Osteoblast (primary cell): ENCODE measurements at regions not wholly inside any gene's neighbourhood (a gene's known extent, or its start where the extent isn't known, plus 50 kb on each side); places are given as distances from the start of the nearest gene placed in this dataset.

Experiments used
- DNase-seq: peaks from one replicate; pipeline ENCODE4 v3.0.0; 2011; ENCODE audit warnings: low spot score, mixed read lengths; ENCODE audit not compliant: insufficient read length; ENCODE audit errors: missing footprints
- H2AFZ ChIP-seq: 2 replicates; pipeline ENCODE4 v1.6.0; 2011; ENCODE audit warnings: mild to moderate bottlenecking, low read length
- H3K27ac ChIP-seq: 2 replicates; pipeline ENCODE4 v1.5.1; 2011; ENCODE audit warnings: mild to moderate bottlenecking, low read depth, low read length, moderate library complexity
- H3K27me3 ChIP-seq: 2 replicates; pipeline ENCODE4 v1.6.0; 2012; ENCODE audit warnings: mild to moderate bottlenecking, control low read depth, inconsistent platforms, low read length, moderate library complexity; ENCODE audit not compliant: insufficient read depth
- H3K36me3 ChIP-seq: 2 replicates; pipeline ENCODE4 v1.5.1; 2011; ENCODE audit warnings: mild to moderate bottlenecking, low read length, control low read depth, moderate library complexity; ENCODE audit not compliant: insufficient read depth
- H3K4me1 ChIP-seq: 2 replicates; pipeline ENCODE4 v1.5.1; 2011; ENCODE audit warnings: mild to moderate bottlenecking, low read length, control low read depth, moderate library complexity; ENCODE audit not compliant: insufficient read depth
- H3K4me2 ChIP-seq: 2 replicates; pipeline ENCODE4 v1.6.0; 2011; ENCODE audit warnings: mild to moderate bottlenecking, low read length; ENCODE audit not compliant: insufficient read depth
- H3K4me3 ChIP-seq: fragments of 200-600 bp; sonication (generic); 3 replicates; pipeline ENCODE4 v1.5.1; 2012; ENCODE audit warnings: mild to moderate bottlenecking, low read length, inconsistent platforms; ENCODE audit not compliant: insufficient read depth
- H3K79me2 ChIP-seq: 2 replicates; pipeline ENCODE4 v1.6.0; 2012; ENCODE audit warnings: mild to moderate bottlenecking, low read length, control low read depth, inconsistent platforms; ENCODE audit not compliant: insufficient read depth
- H3K9me3 ChIP-seq: 2 replicates; pipeline ENCODE4 v1.5.1; 2011; ENCODE audit warnings: low read depth, low read length, control low read depth
- H4K20me1 ChIP-seq: 2 replicates; pipeline ENCODE4 v1.6.0; 2012; ENCODE audit warnings: mild to moderate bottlenecking, low read length, control low read depth; ENCODE audit not compliant: insufficient read depth
- CTCF ChIP-seq: IDR thresholded peaks from 2 replicates; pipeline ENCODE4 v1.5.1; 2011; ENCODE audit warnings: mild to moderate bottlenecking, low read depth, low read length, moderate library complexity; ENCODE audit errors: extremely low read depth

GRCh38 chr11:109120341-109120740 lies 301.6 kb upstream of the C11orf87 start:
- Histone ChIP-seq H3K27ac (no peak overlapping the region), H3K4me3 (no peak overlapping the region), H3K9me3 (no peaks in the 10 kb centered on the region), H3K36me3 (no peaks in the 10 kb centered on the region), H3K79me2 (no peaks in the 10 kb centered on the region), H3K4me2 (no peak overlapping the region), H4K20me1 (no peaks in the 10 kb centered on the region), H3K4me1 (peaks cover 10% of the 10 kb centered on the region), H3K27me3 (no peaks in the 10 kb centered on the region), H2AFZ (no peak overlapping the region)
- no peak for DNase-seq
- TF ChIP-seq CTCF, result no peak

- Histone ChIP-seq H4K20me1 (no peaks in the 10 kb centered on the region), H3K79me2 (no peaks in the 10 kb centered on the region), H3K27me3 (no peaks in the 10 kb centered on the region), H3K4me1 (peaks cover 10% of the 10 kb centered on the region), H3K4me2 (no peak overlapping the region), H3K36me3 (no peaks in the 10 kb centered on the region), H3K27ac (no peak overlapping the region), H3K4me3 (no peak overlapping the region), H3K9me3 (no peaks in the 10 kb centered on the region), H2AFZ (no peak overlapping the region)
- DNase-seq, result no peak
- no peak for TF ChIP-seq CTCF
These were observed 300.6 kb upstream of the C11orf87 start for GRCh38 chr11:109121173-109121932.

DNA sequence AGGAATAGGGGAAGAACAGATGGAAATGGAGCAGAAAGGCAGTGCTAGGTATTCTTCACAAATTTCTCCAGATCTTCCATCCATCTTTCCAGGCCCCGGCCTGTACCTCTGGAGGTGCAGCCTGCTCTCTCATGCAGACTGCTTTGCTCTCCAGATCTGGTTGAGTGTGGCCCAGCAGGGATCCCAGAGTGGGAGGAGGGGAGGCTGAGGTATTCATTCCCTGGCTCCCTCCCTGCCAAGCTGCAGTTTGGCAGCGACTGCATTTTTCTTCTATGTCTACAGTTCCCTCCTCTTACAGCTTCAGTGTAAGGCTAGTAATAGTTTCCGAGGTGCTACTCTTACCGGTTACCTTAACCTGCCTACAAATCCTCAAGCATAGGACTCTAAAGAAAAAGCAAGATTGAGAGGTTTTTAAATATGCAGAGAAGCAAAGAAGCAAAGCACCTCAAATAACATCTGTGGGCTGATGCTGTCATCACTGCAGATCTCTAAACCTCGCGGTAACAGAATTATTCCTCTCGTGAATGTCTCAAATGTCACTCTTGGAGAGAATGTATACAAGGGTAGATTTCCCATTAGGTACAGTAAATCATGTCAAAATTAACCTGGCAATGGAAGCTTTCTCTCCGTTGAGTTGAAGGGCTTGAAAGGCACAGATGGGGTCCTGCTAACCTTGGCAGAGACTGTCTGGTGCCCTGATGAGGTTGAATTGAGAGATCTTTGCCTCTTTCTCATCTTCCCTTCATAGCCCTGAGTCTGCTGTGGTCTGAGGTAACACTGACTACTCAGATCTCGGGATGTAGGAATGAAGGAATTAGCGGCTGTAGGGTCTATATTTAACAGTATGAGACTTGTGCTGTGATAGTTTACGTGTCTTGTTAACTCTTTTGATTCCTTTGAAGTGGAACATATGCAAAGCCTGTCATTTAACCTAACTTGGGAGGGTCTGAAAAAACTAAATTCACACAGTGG lies 297.9 kb upstream of the C11orf87 start:
- DNase-seq, result peak; percentile 91
- Histone ChIP-seq H3K4me3 (peak overlapping the region; percentile 21), H4K20me1 (no peaks in the 10 kb centered on the region), H3K4me2 (peak overlapping the region; percentile 40), H3K79me2 (no peaks in the 10 kb centered on the region), H3K9me3 (no peaks in the 10 kb centered on the region), H3K27ac (no peak overlapping the region), H3K4me1 (peaks cover 10% of the 10 kb centered on the region), H3K27me3 (no peaks in the 10 kb centered on the region), H3K36me3 (no peaks in the 10 kb centered on the region), H2AFZ (peak overlapping the region; percentile 71)
- no peak for TF ChIP-seq CTCF

- Histone ChIP-seq H3K36me3 (no peaks in the 10 kb centered on the region), H3K4me3 (no peak overlapping the region), H4K20me1 (no peaks in the 10 kb centered on the region), H3K4me1 (no peaks in the 10 kb centered on the region), H3K79me2 (no peaks in the 10 kb centered on the region), H3K4me2 (no peak overlapping the region), H2AFZ (no peak overlapping the region), H3K27me3 (no peaks in the 10 kb centered on the region), H3K9me3 (no peaks in the 10 kb centered on the region), H3K27ac (no peak overlapping the region)
- no peak for TF ChIP-seq CTCF
- DNase-seq, result no peak
These were observed 291.1 kb upstream of the C11orf87 start for GRCh38 chr11:109130910-109131309.
